Trophoblast cell (in vitro differentiated cells and primary cell): ENCODE measurements at regions not wholly inside any gene's neighbourhood (a gene's known extent, or its start where the extent isn't known, plus 50 kb on each side); places are given as distances from the start of the nearest gene placed in this dataset.

ENCODE experiments used
- DNase-seq, 2 donors: peaks; one replicate each; pipeline ENCODE4 v3.0.0-alpha.2; 2016
- H2AFZ ChIP-seq: 2 replicates; pipeline ENCODE4 v1.6.1; 2013; ENCODE audit warnings: low read length, moderate library complexity, mild to moderate bottlenecking; ENCODE audit not compliant: insufficient read depth, poor library complexity
- H2AK5ac ChIP-seq: 2 replicates; pipeline ENCODE4 v1.6.1; 2013; ENCODE audit warnings: mild to moderate bottlenecking, low read length
- H2BK120ac ChIP-seq: 2 replicates; pipeline ENCODE4 v1.6.1; 2013; ENCODE audit warnings: low read length, mild to moderate bottlenecking, moderate library complexity; ENCODE audit not compliant: insufficient read depth, poor library complexity
- H2BK12ac ChIP-seq: 2 replicates; pipeline ENCODE4 v1.6.1; 2013; ENCODE audit warnings: mild to moderate bottlenecking, low read length, moderate library complexity
- H2BK5ac ChIP-seq: 2 replicates; pipeline ENCODE4 v1.6.1; 2013; ENCODE audit warnings: low read length, low read depth, moderate library complexity, mild to moderate bottlenecking; ENCODE audit not compliant: poor library complexity
- H3K14ac ChIP-seq: 2 replicates; pipeline ENCODE4 v1.6.1; 2013; ENCODE audit warnings: mild to moderate bottlenecking, low read length
- H3K18ac ChIP-seq: 2 replicates; pipeline ENCODE4 v1.6.1; 2013; ENCODE audit warnings: mild to moderate bottlenecking, low read length
- H3K23ac ChIP-seq: 2 replicates; pipeline ENCODE4 v1.6.1; 2013; ENCODE audit warnings: low read length
- H3K27ac ChIP-seq: 2 replicates; pipeline ENCODE4 v1.5.1; 2013; ENCODE audit warnings: low read depth, mild to moderate bottlenecking, inconsistent platforms, low read length, moderate library complexity
- H3K27me3 ChIP-seq: 2 replicates; pipeline ENCODE4 v1.6.1; 2013; ENCODE audit warnings: inconsistent platforms, mild to moderate bottlenecking, low read length, moderate library complexity; ENCODE audit not compliant: insufficient read depth
- H3K36me3 ChIP-seq, 2 experiments: 1 replicate in 1 of 2; 2 replicates in 1 of 2; pipeline ENCODE4 v1.6.1; 2013; ENCODE audit warnings: low read length in 2 of 2, mild to moderate bottlenecking in 2 of 2, moderate library complexity in 1 of 2; ENCODE audit not compliant: insufficient read depth in 2 of 2, control insufficient read depth in 1 of 2
- H3K4ac ChIP-seq: 2 replicates; pipeline ENCODE4 v1.6.1; 2013; ENCODE audit warnings: low read depth, mild to moderate bottlenecking, low read length, moderate library complexity
- H3K4me1 ChIP-seq, 2 experiments: 1 replicate in 1 of 2; 2 replicates in 1 of 2; pipeline ENCODE4 v1.6.1; 2013; ENCODE audit warnings: low read length in 2 of 2, mild to moderate bottlenecking in 2 of 2, moderate library complexity in 1 of 2; ENCODE audit not compliant: insufficient read depth in 2 of 2, control insufficient read depth in 1 of 2
- H3K4me2 ChIP-seq: 2 replicates; pipeline ENCODE4 v1.6.1; 2013; ENCODE audit warnings: inconsistent platforms, mild to moderate bottlenecking, low read length, moderate library complexity
- H3K4me3 ChIP-seq: 2 replicates; pipeline ENCODE4 v1.5.1; 2013; ENCODE audit warnings: mild to moderate bottlenecking, low read depth, low read length, inconsistent platforms
- H3K79me1 ChIP-seq: one replicate; pipeline ENCODE4 v1.6.1; 2013; ENCODE audit warnings: low read length
- H3K79me2 ChIP-seq: 2 replicates; pipeline ENCODE4 v1.6.1; 2013; ENCODE audit warnings: low read length, mild to moderate bottlenecking; ENCODE audit not compliant: control insufficient read depth, insufficient read depth, poor library complexity
- H3K9ac ChIP-seq: 2 replicates; pipeline ENCODE4 v1.6.1; 2013; ENCODE audit warnings: mild to moderate bottlenecking, low read length
- H3K9me3 ChIP-seq: 2 replicates; pipeline ENCODE4 v1.6.1; 2013; ENCODE audit warnings: low read depth, mild to moderate bottlenecking, control low read depth, inconsistent platforms, low read length; ENCODE audit not compliant: insufficient read depth
- H4K12ac ChIP-seq: 2 replicates; pipeline ENCODE4 v1.6.1; 2013; ENCODE audit warnings: low read depth, mild to moderate bottlenecking, low read length, moderate library complexity
- H4K8ac ChIP-seq: 2 replicates; pipeline ENCODE4 v1.6.1; 2013; ENCODE audit warnings: low read depth, mild to moderate bottlenecking, low read length, moderate library complexity
- H4K91ac ChIP-seq: one replicate; pipeline ENCODE4 v1.6.1; 2013; ENCODE audit warnings: low read depth, mild to moderate bottlenecking, low read length, moderate library complexity
- WGBS: extraction: QIAGEN DNeasy Blood & Tissue Kit; methylation state at CpG from one replicate; pipeline ENCODE4 v1.1.7; 2013; ENCODE audit warnings: missing lambda C conversion rate; ENCODE audit not compliant: insufficient read length, insufficient coverage; ENCODE audit errors: extremely low coverage; 5-methylcytosine and 5-hydroxymethylcytosine counted together

DNA sequence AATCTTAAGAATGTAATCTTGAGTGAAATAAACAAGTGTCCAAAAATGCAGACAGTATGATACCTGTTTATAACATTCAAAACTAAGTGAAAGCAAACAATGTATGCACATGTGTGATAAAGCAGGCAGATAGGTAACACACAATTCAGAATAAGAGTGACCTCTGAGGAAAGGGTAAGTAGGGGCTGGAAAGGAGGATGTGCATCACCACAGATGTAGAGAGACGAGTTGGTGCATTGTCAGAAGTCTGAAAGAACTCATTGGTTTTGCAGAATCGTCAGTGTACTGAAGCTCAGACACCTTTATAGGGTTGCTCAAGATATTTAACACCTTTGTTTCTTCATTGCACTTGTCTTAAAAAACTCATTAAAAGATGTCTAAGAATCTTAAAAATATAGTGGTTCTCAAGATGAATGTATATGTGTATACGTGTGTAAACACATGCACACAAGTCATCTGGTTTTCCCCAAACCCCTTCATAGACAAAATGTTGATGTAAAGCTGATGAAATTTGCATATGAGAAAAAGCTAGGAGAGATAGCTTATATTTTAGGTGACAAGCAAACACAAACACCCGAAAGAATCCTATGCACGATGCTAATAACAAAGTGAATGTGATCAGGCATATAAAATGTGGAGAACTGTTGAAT lies 197.6 kb upstream of the MEF2C start:
- no peak overlapping the region for H3K18ac ChIP-seq
- H4K12ac ChIP-seq: no peak overlapping the region
- H3K27me3 ChIP-seq: no peaks in the 10 kb centered on the region
- no peak overlapping the region for H3K4me3 ChIP-seq
- no peak overlapping the region for H2BK5ac ChIP-seq
- no peaks in the 10 kb centered on the region for H3K79me1 ChIP-seq
- H3K4me2 ChIP-seq: no peak overlapping the region
- H3K4me1 ChIP-seq: no peaks in the 10 kb centered on the region
- H3K23ac ChIP-seq: no peak overlapping the region
- no peaks in the 10 kb centered on the region for H3K79me2 ChIP-seq
- H4K91ac ChIP-seq: no peak overlapping the region
- WGBS: no CpG with 5 or more reads among the region's 5 CpGs
- H2AFZ ChIP-seq: no peak overlapping the region
- no peak overlapping the region for H3K27ac ChIP-seq
- H3K9me3 ChIP-seq: no peaks in the 10 kb centered on the region
- H3K4ac ChIP-seq: no peak overlapping the region
- no peak overlapping the region for H2BK12ac ChIP-seq
- no peak overlapping the region for H2BK120ac ChIP-seq
- H4K8ac ChIP-seq: no peak overlapping the region
- H2AK5ac ChIP-seq: no peak overlapping the region
- no peak overlapping the region for H3K14ac ChIP-seq
- H3K9ac ChIP-seq: no peak overlapping the region
- no peaks in the 10 kb centered on the region for H3K36me3 ChIP-seq
- no peak for DNase-seq

DNA sequence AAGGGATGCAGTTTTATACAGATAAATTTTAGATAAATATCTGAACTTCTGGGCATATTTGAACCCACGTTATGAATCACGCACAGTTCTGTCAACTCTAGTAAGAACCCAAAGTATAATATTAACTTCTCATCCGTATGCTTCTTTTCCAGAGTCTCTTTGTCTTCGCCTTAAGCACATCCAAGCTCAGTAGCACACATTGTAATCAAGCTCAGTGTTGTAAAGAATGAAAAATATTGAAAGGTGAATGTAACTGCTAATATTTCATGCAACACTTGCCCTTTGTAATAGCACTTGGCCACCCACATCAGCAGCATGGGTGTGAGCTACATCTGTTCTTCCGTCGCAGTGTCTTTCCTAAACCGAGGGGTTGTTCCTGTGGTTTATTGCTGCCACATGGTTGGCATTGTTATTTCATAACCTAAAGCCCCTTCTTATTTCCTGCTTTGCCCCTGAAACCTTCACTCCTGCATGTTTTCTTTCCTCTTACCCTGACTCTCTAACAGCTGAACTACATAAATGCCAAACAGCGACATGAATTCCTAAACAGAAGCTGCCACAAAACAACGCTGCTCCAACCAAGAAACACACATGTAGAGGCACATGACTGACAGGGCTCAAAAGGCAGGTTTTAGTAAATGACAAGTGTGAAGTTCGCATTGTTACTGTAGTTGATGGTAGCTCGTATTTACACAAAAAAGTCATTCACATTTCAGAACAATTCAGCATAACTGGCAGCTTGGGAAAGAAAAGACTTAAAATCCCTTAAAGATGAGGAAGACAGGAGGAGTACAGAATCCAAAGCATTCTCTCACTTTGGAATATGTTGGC lies 190.1 kb upstream of the MEF2C start:
- Histone ChIP-seq H2BK5ac (no peak overlapping the region), H3K4ac (no peak overlapping the region), H2BK120ac (no peak overlapping the region), H4K12ac (no peak overlapping the region), H3K79me2 (no peaks in the 10 kb centered on the region), H3K27ac (no peak overlapping the region), H2AK5ac (no peak overlapping the region), H3K4me3 (no peak overlapping the region), H3K27me3 (no peaks in the 10 kb centered on the region), H3K9me3 (no peaks in the 10 kb centered on the region), H4K8ac (no peak overlapping the region), H2AFZ (no peak overlapping the region), H2BK12ac (no peak overlapping the region), H3K23ac (no peak overlapping the region), H3K18ac (no peak overlapping the region), H4K91ac (no peak overlapping the region), H3K4me2 (no peak overlapping the region), H3K79me1 (no peaks in the 10 kb centered on the region), H3K4me1 (no peaks in the 10 kb centered on the region), H3K14ac (no peak overlapping the region), H3K9ac (no peak overlapping the region), H3K36me3 (no peaks in the 10 kb centered on the region)
- WGBS: no CpG with 5 or more reads among the region's 11 CpGs
- no peak for DNase-seq

DNA sequence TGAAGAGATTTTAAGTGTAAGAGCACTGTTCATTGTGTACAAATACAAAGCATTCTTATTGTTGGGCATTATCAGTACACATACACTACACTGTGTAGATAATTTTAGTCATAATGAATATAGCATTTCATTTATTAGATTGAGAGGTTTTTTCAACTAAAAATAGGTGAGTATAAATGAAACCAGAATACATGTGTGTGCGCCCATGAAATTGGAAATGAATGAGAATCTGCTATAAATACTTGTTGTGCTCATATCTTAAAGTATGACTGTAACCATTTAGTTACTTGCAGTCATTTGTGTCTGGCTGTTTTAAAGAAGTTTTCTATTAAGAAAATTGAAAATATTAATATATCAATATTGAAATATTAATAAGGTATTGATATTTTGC lies 189.0 kb upstream of the MEF2C start:
- Histone ChIP-seq H2BK120ac (no peak overlapping the region), H4K8ac (no peak overlapping the region), H3K79me2 (no peaks in the 10 kb centered on the region), H3K79me1 (no peaks in the 10 kb centered on the region), H3K9me3 (no peaks in the 10 kb centered on the region), H2AFZ (no peak overlapping the region), H2BK5ac (no peak overlapping the region), H3K27me3 (no peaks in the 10 kb centered on the region), H3K4me1 (no peaks in the 10 kb centered on the region), H3K23ac (no peak overlapping the region), H3K9ac (no peak overlapping the region), H3K18ac (no peak overlapping the region), H3K4me2 (no peak overlapping the region), H4K91ac (no peak overlapping the region), H2AK5ac (no peak overlapping the region), H3K27ac (no peak overlapping the region), H3K4me3 (no peak overlapping the region), H4K12ac (no peak overlapping the region), H2BK12ac (no peak overlapping the region), H3K36me3 (no peaks in the 10 kb centered on the region), H3K14ac (no peak overlapping the region), H3K4ac (no peak overlapping the region)
- no peak for DNase-seq
- no CpG with 5 or more reads among the region's 1 CpG for WGBS

DNA sequence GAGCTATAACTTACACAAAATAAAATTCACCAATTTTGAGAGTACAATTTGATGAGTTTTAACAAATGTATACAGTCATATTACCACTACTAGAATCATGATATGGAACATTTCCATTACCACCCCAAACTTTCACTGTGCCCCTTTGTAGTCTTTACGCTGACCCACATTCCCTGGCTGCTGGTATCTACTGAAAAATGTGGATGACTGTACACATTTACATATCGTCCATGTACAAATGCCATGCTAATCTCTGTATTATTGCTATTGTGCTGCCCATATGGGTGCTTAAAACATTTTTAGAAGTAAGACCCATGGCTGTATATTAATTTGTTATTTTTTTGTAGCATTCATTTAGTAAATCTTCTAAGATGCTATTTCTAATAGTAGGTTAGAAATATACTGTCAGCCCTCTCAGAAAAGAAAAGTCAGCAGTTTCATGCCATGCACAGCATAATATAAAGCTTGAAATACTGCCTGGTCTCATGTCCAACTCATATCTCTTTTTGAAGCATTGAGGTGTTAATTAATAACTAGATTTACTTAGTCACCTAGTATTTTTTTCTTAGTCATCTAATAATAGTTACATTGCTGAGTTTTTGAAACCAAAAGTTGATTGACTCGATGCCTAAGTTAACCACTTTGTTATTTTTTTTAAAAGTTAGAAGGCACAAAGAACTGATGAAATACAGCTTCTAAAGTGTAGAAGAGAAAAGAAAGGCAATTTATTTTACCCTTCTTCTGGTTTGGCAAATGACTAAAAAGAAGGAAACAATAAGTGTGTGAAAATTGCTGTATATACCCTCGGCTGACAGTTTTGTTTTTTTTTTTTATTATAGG lies 188.3 kb upstream of the MEF2C start:
- Histone ChIP-seq H4K12ac (no peak overlapping the region), H3K79me1 (no peaks in the 10 kb centered on the region), H3K18ac (no peak overlapping the region), H2AK5ac (no peak overlapping the region), H3K4me2 (no peak overlapping the region), H3K9me3 (no peaks in the 10 kb centered on the region), H2AFZ (no peak overlapping the region), H4K91ac (no peak overlapping the region), H2BK12ac (no peak overlapping the region), H4K8ac (no peak overlapping the region), H3K27me3 (no peaks in the 10 kb centered on the region), H3K27ac (no peak overlapping the region), H2BK120ac (no peak overlapping the region), H3K36me3 (no peaks in the 10 kb centered on the region), H3K4ac (no peak overlapping the region), H3K4me1 (no peaks in the 10 kb centered on the region), H3K23ac (no peak overlapping the region), H3K4me3 (no peak overlapping the region), H2BK5ac (no peak overlapping the region), H3K79me2 (no peaks in the 10 kb centered on the region), H3K14ac (no peak overlapping the region), H3K9ac (no peak overlapping the region)
- no peak for DNase-seq
- no CpG with 5 or more reads among the region's 4 CpGs for WGBS
